ENCODE measurements at regions not wholly inside any gene's neighbourhood (a gene's known extent, or its start where the extent isn't known, plus 50 kb on each side); places are given as distances from the start of the nearest gene placed in this dataset.
A peak's percentile ranks its signal among the peaks of the same experiment; 100 is the strongest.

- TF ChIP-seq EZH2phosphoT487 (IDR thresholded peaks at IDR 0.05; ENCODE audit: low read depth) (no peak), CTCF (IDR thresholded peaks at IDR 0.05; ENCODE audit: low read depth, low read length) (no peak)
- Histone ChIP-seq H3K9ac (ENCODE audit: low read length) (no peak overlapping the region), H4K20me1 (ENCODE audit: insufficient read depth, low read length) (no peaks in the 10 kb centered on the region), H3K9me3 (ENCODE audit: insufficient read depth, low read length) (no peaks in the 10 kb centered on the region), H3K79me2 (ENCODE audit: low read length) (no peaks in the 10 kb centered on the region), H3K36me3 (replicated peaks; ENCODE audit: low read depth, low read length) (no peaks in the 10 kb centered on the region), H3K4me1 (ENCODE audit: low read length) (no peaks in the 10 kb centered on the region), H3K4me2 (ENCODE audit: low read length) (no peak overlapping the region), H3K27ac (ENCODE audit: low read length) (no peak overlapping the region), H2AFZ (ENCODE audit: low read depth, low read length) (no peak overlapping the region), H3K27me3 (ENCODE audit: low read depth, low read length) (no peaks in the 10 kb centered on the region), H3K4me3 (ENCODE audit: low read length) (no peak overlapping the region)
Measured at GRCh38 chr10:105697290-105697780, 1056.2 kb downstream of the SORCS3 start.

GRCh38 chr10:105691811-105692210 is 1050.7 kb downstream of the SORCS3 start:
- H3K27me3 ChIP-seq (ENCODE audit: low read depth, low read length): no peaks in the 10 kb centered on the region
- no peak overlapping the region for H3K4me3 ChIP-seq (ENCODE audit: low read length)
- H3K9ac ChIP-seq (ENCODE audit: low read length): no peak overlapping the region
- H3K4me2 ChIP-seq (ENCODE audit: low read length): no peak overlapping the region
- H3K9me3 ChIP-seq (ENCODE audit: insufficient read depth, low read length): no peaks in the 10 kb centered on the region
- H2AFZ ChIP-seq (ENCODE audit: low read depth, low read length): no peak overlapping the region
- H3K79me2 ChIP-seq (ENCODE audit: low read length): no peaks in the 10 kb centered on the region
- no peaks in the 10 kb centered on the region for H3K36me3 ChIP-seq (replicated peaks; ENCODE audit: low read depth, low read length)
- H4K20me1 ChIP-seq (ENCODE audit: insufficient read depth, low read length): no peaks in the 10 kb centered on the region
- H3K4me1 ChIP-seq (ENCODE audit: low read length): no peaks in the 10 kb centered on the region
- H3K27ac ChIP-seq (ENCODE audit: low read length): no peak overlapping the region
- TF ChIP-seq CTCF (IDR thresholded peaks at IDR 0.05; ENCODE audit: low read depth, low read length): peak; percentile 32
- TF ChIP-seq EZH2phosphoT487 (IDR thresholded peaks at IDR 0.05; ENCODE audit: low read depth): no peak

- Histone ChIP-seq H3K9me3 (ENCODE audit: insufficient read depth, low read length) (no peaks in the 10 kb centered on the region), H4K20me1 (ENCODE audit: insufficient read depth, low read length) (no peaks in the 10 kb centered on the region), H3K4me2 (ENCODE audit: low read length) (no peak overlapping the region), H3K4me1 (ENCODE audit: low read length) (no peaks in the 10 kb centered on the region), H2AFZ (ENCODE audit: low read depth, low read length) (no peak overlapping the region), H3K27me3 (ENCODE audit: low read depth, low read length) (no peaks in the 10 kb centered on the region), H3K27ac (ENCODE audit: low read length) (no peak overlapping the region), H3K79me2 (ENCODE audit: low read length) (no peaks in the 10 kb centered on the region), H3K9ac (ENCODE audit: low read length) (no peak overlapping the region), H3K36me3 (replicated peaks; ENCODE audit: low read depth, low read length) (no peaks in the 10 kb centered on the region), H3K4me3 (ENCODE audit: low read length) (no peak overlapping the region)
- TF ChIP-seq EZH2phosphoT487 (IDR thresholded peaks at IDR 0.05; ENCODE audit: low read depth) (no peak), CTCF (IDR thresholded peaks at IDR 0.05; ENCODE audit: low read depth, low read length) (no peak)
Measured at GRCh38 chr10:105682911-105683310, 1041.8 kb downstream of the SORCS3 start.

GRCh38 chr10:105681051-105681450 is 1040.0 kb downstream of the SORCS3 start:
- Histone ChIP-seq H3K27me3 (ENCODE audit: low read depth, low read length) (no peaks in the 10 kb centered on the region), H3K4me2 (ENCODE audit: low read length) (no peak overlapping the region), H3K4me1 (ENCODE audit: low read length) (no peaks in the 10 kb centered on the region), H3K9me3 (ENCODE audit: insufficient read depth, low read length) (no peaks in the 10 kb centered on the region), H3K79me2 (ENCODE audit: low read length) (no peaks in the 10 kb centered on the region), H4K20me1 (ENCODE audit: insufficient read depth, low read length) (no peaks in the 10 kb centered on the region), H3K9ac (ENCODE audit: low read length) (no peak overlapping the region), H2AFZ (ENCODE audit: low read depth, low read length) (no peak overlapping the region), H3K27ac (ENCODE audit: low read length) (no peak overlapping the region), H3K4me3 (ENCODE audit: low read length) (no peak overlapping the region), H3K36me3 (replicated peaks; ENCODE audit: low read depth, low read length) (no peaks in the 10 kb centered on the region)
- no peak for TF ChIP-seq CTCF (IDR thresholded peaks at IDR 0.05; ENCODE audit: low read depth, low read length)
- no peak for TF ChIP-seq EZH2phosphoT487 (IDR thresholded peaks at IDR 0.05; ENCODE audit: low read depth)

Measured in OCI-LY3 (cell line).